C1 segment of cervical spinal cord (tissue), 14 donors: ENCODE measurements at regions not wholly inside any gene's neighbourhood (a gene's known extent, or its start where the extent isn't known, plus 50 kb on each side); places are given as distances from the start of the nearest gene placed in this dataset.
"Not testable (repeated sequence)": the region's sequence is repeated elsewhere in the genome, so short reads cannot be mapped to it uniquely, and the experiment has no call there.

Experiments used
- DNase-seq, 14 donors: peaks; one replicate each; lab custom pipeline; 2025; lab: John Stamatoyannopoulos, UW

GRCh38 chr2:35819033-35819432, 536.5 kb upstream of the CRIM1 start:
- DNase-seq: no peak

- DNase-seq: not testable (repeated sequence)
Measured at GRCh38 chr2:35818359-35818758, 537.2 kb upstream of the CRIM1 start.

DNA sequence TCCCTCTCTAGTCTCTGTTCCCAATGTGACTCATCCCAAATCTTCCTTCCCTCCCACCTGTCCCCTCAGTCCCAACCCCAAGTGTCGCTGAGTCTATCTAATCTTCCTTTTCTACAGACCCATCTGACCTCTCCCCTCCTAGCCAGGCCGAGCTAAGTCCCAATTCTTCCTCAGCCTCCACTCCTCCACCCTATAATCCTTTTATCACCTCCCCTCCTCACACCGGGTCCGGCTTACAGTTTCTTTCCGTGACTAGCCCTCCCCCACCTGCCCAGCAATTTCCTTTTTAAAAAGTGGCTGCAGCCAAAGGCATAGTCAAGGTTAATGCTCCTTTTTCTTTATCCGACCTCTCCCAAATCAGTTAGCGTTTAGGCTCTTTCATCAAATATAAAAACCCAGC, 541.0 kb upstream of the CRIM1 start:
- DNase-seq: not testable (repeated sequence)

DNA sequence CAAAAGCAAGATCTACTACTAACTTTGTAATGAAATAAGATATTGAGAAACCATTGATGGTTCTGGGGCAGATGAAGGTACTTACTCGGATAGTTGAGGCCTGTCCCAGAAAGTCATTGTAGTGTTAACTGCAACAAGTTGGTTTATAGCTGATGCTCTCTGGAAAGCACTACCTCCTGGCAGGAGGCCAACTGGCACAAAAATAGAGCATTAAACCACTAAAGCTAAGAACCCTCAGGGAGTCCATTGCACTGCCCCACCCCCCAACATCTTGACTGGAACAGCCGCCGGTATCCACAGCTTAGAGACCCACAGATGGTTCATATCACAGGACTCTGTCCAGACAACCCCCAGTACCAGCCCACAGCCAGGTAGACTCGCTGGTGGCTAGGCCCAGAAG, 552.5 kb upstream of the CRIM1 start:
- no peak for DNase-seq

- no peak for DNase-seq
Measured at GRCh38 chr2:35794796-35795450, 560.7 kb upstream of the CRIM1 start.

GRCh38 chr2:35790292-35790691, 565.3 kb upstream of the CRIM1 start:
- DNase-seq: no peak

- DNase-seq: no peak
Measured at GRCh38 chr2:35788543-35788942, 567.0 kb upstream of the CRIM1 start.

GRCh38 chr2:35787302-35788031, 568.1 kb upstream of the CRIM1 start:
- DNase-seq: no peak

DNA sequence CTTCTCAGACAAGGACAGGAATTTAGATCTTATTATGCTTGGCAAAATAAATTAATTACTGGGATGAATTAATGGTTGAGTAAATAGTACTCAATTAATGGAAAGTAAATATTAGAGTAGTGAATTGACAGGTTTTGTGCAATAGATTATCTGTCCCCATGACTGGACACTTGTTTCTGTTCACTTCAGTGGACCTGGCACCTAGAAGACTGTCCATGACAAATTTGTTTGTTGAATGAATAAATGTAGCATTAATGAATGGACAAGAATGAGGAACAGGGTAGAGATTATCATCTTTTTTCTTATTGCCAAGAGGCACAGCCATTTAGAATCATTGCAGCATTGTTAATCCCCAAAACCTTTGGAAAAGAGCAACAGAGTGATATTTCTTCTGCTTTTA, 570.0 kb upstream of the CRIM1 start:
- no peak for DNase-seq

DNA sequence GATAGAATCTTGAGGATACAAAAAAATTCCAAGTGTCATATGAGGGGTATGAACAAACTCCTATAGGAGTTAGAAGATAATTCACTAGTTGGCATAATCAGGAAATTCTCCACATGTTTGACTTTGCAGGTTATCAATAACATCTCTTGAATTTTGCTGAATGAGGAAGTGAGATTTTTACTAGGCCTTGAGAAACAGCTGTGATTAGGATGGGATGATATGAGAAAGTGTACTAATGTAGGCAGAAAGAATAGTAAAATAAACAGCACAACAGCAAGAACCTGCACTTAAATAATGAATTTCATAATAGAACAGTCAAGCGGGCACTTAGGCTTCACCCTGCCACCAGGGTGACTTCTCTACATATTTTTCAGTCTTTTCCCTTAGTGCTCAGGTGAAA, 570.8 kb upstream of the CRIM1 start:
- no peak for DNase-seq

DNA sequence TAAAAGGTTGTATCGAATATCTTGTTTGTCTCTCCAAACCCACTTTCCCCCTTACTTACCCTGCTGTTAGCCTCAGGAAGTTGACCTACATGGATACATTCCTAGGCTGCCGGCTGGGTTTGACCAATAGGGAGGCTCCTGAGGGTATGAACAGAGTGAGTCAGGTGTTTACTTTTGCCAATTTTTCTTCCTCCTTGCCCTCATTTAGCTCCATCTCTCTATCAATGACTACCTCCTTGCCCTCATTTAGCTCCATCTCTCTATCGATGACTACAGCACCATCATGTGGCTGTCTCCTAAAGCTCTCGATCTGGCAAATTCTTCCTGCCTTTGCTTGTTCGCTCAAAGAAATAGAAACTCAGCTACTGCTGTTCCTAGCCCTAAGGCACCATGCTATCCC, 571.9 kb upstream of the CRIM1 start:
- DNase-seq: no peak

DNA sequence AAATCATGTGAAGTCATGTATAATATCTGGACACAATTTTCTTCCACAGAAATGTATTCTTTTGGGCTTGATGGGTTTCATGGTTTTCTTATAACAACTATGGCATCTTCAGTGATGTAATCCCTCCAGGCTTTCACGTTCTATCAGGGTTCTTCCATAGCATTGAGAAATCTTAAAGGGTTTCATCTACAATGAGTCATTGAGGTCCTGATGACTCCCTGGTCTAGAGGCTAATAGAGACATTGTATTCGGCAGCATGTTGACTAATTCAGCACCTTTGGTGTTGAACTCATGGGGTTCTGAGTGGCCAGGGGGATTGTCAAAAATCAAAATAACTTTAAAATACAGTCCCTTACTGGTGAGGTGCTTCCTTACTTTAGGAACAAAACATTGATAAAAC, 614.0 kb upstream of the CRIM1 start:
- DNase-seq: no peak

DNA sequence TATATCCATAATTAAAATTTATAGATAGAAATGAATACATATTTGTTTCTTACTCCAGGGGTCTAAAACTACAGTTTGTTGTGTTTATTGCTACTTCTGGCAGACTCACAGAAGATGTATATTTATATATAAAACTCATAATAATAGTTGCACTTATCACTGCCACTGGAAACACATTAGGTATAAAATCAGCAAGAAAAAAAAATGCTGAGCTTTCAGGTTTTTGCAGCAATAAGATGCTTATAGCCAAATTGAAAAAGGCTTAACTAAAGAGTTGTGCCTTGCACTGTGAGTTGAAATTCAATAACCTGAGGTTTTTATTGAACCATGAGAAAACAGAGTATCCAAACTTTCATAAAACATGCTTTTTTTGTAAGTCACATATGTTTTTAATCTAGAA, 623.9 kb upstream of the CRIM1 start:
- DNase-seq: no peak

GRCh38 chr2:35714883-35715282, 640.7 kb upstream of the CRIM1 start:
- DNase-seq: no peak

- no peak for DNase-seq
Measured at GRCh38 chr2:35708411-35708923, 647.1 kb upstream of the CRIM1 start.

DNA sequence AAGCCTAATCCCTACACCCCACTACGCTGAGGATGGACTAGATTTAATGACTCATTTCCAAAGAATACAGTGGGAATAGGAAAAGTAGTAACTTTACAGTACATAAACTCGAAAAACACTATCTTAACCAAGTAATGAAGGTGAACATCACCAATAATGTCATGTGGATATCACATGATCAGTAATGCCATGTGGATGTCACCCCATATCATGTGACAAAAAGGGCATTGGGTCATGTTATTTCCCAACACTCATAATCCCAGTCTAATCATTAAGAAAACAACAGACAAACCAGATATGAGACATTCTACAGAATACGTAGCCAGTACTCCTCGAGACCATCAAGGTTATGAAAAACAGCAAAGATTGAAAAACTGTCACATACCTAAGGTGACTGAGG, 667.3 kb upstream of the CRIM1 start:
- DNase-seq: no peak

- DNase-seq: no peak
Measured at GRCh38 chr2:35651688-35652323, 703.8 kb upstream of the CRIM1 start.

GRCh38 chr2:35614640-35615039, 740.9 kb upstream of the CRIM1 start:
- no peak for DNase-seq

- DNase-seq: no peak
Measured at GRCh38 chr2:35606394-35606793, 749.2 kb upstream of the CRIM1 start.

- no peak for DNase-seq
Measured at GRCh38 chr2:35598310-35598709, 757.3 kb upstream of the CRIM1 start.

DNA sequence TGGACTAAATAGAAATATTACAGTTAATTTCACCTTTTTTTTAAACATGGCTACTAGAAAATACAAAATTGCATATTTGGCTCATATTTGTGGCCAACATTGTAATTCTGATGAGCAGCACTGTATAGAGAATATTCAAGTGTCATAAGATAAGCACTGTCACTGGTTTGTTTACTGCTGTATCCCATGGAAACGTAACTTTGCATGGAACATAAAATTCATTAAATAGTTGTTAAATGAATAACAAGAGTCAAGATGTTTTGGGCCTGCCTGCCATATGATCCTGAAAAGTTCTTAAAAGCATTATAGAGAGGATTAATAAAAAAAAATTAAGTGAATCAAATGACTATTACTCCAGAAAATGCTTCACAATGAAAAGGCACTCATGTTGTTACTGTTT, 763.7 kb upstream of the CRIM1 start:
- DNase-seq: no peak

DNA sequence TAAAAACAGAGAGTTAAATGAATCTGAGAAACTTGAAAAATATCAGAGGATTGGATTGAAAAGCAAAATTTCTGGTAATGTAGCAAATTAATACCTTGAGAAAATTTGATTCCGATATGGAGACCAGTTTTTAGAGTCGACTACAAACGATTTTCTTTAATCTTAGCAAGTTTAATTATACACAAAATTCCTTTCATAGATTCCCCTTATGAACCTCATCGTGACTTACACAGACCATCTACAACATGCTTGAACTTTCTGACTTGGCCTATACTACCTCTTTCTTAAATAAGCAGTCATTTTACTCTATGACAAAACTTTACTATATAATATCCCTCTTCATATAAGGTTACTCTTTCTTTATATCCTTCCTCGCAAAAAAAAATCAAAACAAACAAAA, 769.6 kb upstream of the CRIM1 start:
- DNase-seq: no peak

DNA sequence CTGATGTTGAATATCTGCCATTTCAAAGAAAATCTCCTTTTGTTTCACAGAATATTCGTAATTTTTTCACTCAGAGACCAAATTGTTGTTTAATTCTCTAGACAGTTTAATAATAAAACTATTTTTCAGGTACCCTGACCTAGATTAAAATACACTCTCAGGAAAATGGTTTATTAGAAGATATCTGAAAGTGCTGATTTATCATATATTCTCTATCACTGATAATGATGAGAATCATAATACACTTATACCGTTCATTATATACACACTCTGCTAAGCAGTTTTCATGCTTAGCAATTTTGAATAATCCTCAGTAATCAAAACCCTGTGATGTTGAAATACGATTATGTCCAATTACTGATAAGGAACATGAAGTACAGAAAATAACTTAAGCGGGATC, 772.9 kb upstream of the CRIM1 start:
- DNase-seq: no peak
